ENCODE measurements at regions not wholly inside any gene's neighbourhood (a gene's known extent, or its start where the extent isn't known, plus 50 kb on each side); places are given as distances from the start of the nearest gene placed in this dataset.

DNA sequence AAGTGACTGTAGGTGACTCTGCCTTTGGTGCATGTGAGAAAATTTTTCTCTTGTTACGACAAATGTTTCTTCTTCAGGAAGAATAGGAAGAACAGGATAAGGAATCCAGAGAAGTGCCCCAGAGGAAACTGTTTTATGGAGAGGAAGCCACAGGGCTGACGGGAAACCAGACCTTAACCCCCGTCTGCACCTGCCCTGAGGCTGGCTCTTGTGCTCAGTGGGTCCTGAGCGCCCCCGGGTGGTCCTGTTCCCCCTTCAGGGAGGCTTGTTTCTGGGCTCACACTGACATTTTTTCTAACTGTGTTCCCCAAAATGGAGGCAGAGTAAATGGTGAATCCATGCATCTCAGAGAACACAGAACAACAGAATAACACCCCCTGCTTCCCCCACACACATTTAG lies 691.8 kb downstream of the TMEM121 start:
- ATAC-seq (no peak), DNase-seq (no peak)
- H3K27me3 ChIP-seq, result peaks cover 0 to 15% of the 10 kb centered on the region in 2 donors
- no peak overlapping the region for H3K4me3 ChIP-seq
- no peaks in the 10 kb centered on the region for H3K36me3 ChIP-seq
- TF ChIP-seq, protein P1, sequence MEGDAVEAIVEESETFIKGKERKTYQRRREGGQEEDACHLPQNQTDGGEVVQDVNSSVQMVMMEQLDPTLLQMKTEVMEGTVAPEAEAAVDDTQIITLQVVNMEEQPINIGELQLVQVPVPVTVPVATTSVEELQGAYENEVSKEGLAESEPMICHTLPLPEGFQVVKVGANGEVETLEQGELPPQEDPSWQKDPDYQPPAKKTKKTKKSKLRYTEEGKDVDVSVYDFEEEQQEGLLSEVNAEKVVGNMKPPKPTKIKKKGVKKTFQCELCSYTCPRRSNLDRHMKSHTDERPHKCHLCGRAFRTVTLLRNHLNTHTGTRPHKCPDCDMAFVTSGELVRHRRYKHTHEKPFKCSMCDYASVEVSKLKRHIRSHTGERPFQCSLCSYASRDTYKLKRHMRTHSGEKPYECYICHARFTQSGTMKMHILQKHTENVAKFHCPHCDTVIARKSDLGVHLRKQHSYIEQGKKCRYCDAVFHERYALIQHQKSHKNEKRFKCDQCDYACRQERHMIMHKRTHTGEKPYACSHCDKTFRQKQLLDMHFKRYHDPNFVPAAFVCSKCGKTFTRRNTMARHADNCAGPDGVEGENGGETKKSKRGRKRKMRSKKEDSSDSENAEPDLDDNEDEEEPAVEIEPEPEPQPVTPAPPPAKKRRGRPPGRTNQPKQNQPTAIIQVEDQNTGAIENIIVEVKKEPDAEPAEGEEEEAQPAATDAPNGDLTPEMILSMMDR (IDR thresholded peaks at IDR 0.05), result no peak
- no peaks in the 10 kb centered on the region for H3K9me3 ChIP-seq
- no peak overlapping the region for H3K27ac ChIP-seq
- intact Hi-C loops (cut with DNase I), result no loop called here
- no peaks in the 10 kb centered on the region for H3K4me1 ChIP-seq

DNA sequence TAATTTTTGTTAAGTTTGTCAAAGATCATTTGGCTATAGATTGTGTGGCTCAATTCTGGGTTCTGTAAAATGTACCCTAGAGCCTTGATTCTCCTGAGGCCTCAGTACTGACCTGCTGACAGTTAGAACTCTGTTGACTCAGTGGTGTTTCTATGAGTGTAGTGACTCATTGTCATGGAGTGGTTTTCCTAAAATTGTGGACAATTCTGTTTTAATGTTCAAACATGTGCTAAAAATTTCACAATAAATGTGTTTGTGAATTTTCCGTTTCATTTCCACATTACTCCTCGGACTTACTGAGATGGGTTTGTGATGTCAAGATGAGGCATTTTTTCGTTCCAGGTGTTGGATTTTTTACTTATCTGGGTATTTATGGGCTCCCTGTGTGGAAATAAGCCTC lies 695.9 kb downstream of the TMEM121 start:
- ATAC-seq (no peak), DNase-seq (no peak)
- intact Hi-C loops (cut with DNase I), result no loop called here
- no peak overlapping the region for H3K4me3 ChIP-seq
- no peaks in the 10 kb centered on the region for H3K36me3 ChIP-seq
- H3K9me3 ChIP-seq, result no peaks in the 10 kb centered on the region
- peaks cover 0 to 5% of the 10 kb centered on the region in 2 donors for H3K27me3 ChIP-seq
- TF ChIP-seq, protein P1 (IDR thresholded peaks at IDR 0.05), result no peak
- H3K27ac ChIP-seq, result no peak overlapping the region
- no peaks in the 10 kb centered on the region for H3K4me1 ChIP-seq

DNA sequence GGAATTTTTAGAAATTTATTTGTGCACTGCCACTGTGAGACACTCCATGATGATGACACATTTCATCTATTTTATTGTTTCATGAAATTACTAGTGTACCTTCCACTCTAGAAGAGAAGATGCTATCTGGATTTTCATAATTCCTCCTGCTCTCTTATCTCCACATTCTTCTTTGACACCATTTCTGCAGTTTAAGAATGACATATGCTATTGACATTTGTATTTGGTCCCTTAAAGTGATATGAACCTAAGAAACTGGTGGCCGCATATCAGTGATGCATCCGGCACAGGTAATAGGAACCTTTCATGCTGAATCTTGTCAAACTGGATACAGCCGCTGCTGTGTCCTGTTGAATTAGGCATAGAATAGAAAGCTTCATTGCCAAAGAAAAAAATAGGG lies 696.3 kb downstream of the TMEM121 start:
- Histone ChIP-seq H3K4me3 (no peak overlapping the region), H3K36me3 (no peaks in the 10 kb centered on the region), H3K9me3 (no peaks in the 10 kb centered on the region), H3K27ac (no peak overlapping the region), H3K4me1 (no peaks in the 10 kb centered on the region), H3K27me3 (peaks cover 0 to 5% of the 10 kb centered on the region in 2 donors)
- DNase-seq (no peak), ATAC-seq (no peak)
- intact Hi-C loops (cut with DNase I), result no loop called here
- TF ChIP-seq, protein P1 (IDR thresholded peaks at IDR 0.05), result no peak

DNA sequence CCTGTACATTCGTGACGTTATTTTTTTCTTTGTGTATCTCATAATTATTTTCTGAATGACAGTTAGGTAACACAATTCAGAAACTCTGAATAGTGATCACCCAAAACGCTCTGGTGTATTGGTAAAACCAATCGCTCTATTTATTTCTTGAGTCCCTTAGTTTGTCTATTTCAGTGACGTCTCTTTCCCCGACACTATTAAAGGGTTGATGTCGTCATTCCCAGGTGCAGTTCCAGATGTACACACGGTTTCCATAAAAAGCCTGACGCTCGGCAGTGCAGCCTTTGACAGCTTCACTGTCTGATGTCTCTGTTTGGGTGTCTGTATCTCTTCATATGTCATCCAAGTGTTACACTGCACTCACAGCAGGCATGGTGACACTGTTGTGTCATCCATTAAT lies 701.4 kb downstream of the TMEM121 start:
- no peaks in the 10 kb centered on the region for H3K36me3 ChIP-seq
- ATAC-seq (no peak), DNase-seq (no peak)
- intact Hi-C loops (cut with DNase I), result no loop called here
- no peaks in the 10 kb centered on the region for H3K4me1 ChIP-seq
- no peak overlapping the region for H3K27ac ChIP-seq
- no peaks in the 10 kb centered on the region for H3K9me3 ChIP-seq
- TF ChIP-seq, protein P1 (IDR thresholded peaks at IDR 0.05), result no peak
- no peak overlapping the region for H3K4me3 ChIP-seq
- H3K27me3 ChIP-seq, result no peaks in the 10 kb centered on the region

DNA sequence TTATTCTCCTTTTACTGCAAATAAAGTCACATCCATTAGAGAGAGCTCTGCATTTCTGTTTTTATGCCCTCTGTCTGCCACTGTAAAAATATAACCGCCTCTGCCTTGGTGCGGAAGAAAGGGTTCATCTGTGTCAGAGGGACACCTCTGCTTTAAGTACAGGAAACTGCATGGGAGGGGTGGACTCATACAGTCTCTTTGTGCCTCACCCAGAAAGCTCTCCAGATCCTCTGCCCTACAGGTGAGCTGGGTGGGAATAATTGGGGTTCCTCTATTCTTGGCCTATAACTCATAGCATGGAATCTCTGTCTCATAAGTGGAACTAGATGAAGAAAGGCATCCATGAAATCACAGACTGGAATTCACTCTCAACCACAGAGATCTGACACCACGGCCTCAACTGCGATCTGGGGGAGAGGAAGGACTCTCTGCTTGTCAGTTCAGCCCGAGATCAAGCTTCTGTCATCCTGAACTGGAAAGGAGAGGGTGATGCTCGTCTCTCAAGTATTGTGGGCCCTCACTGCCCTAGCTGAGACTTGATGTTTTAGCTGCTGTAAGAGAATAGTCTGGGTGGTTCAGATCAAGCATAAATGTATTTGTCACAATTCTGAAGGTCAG lies 702.3 kb downstream of the TMEM121 start:
- TF ChIP-seq, protein P1 (IDR thresholded peaks at IDR 0.05), result no peak
- H3K4me3 ChIP-seq, result no peak overlapping the region

More for the DNA sequence above, 702.3 kb downstream of the TMEM121 start:
- no peaks in the 10 kb centered on the region for H3K27me3 ChIP-seq
- no peaks in the 10 kb centered on the region for H3K9me3 ChIP-seq
- DNase-seq (no peak), ATAC-seq (no peak)
- intact Hi-C loops (cut with DNase I), result no loop called here
- H3K36me3 ChIP-seq, result no peaks in the 10 kb centered on the region
- H3K27ac ChIP-seq, result no peak overlapping the region
- no peaks in the 10 kb centered on the region for H3K4me1 ChIP-seq

All from left lung (tissue), 4 donors.